Keratinocyte (primary cell): ENCODE measurements at regions not wholly inside any gene's neighbourhood (a gene's known extent, or its start where the extent isn't known, plus 50 kb on each side); places are given as distances from the start of the nearest gene placed in this dataset.

Source experiments
- DNase-seq: peaks from one replicate; pipeline ENCODE4 v3.0.0-alpha.2; 2011; ENCODE audit warnings: low read depth, missing footprints, low spot score
- FAIRE-seq: peaks from 2 replicates; lab custom pipeline; 2011; peaks lifted over from hg19 to GRCh38; lab: Jason Lieb, UNC
- H2AFZ ChIP-seq: 2 replicates; pipeline ENCODE4 v1.6.0; 2012; ENCODE audit warnings: low read length, control low read depth, inconsistent platforms; ENCODE audit not compliant: control insufficient read depth
- H3K27ac ChIP-seq: 2 replicates; pipeline ENCODE4 v1.5.1; 2011; ENCODE audit warnings: low read length; ENCODE audit not compliant: control insufficient read depth, insufficient read depth
- H3K27me3 ChIP-seq: 3 replicates; pipeline ENCODE4 v1.6.0; 2011; ENCODE audit warnings: low read length; ENCODE audit not compliant: control insufficient read depth, insufficient read depth; ENCODE audit errors: extremely low read depth
- H3K36me3 ChIP-seq, 2 experiments: 2 replicates in 1 of 2; 3 replicates in 1 of 2; pipeline ENCODE4 v1.5.1; 2011; ENCODE audit warnings: low read length in 2 of 2, mild to moderate bottlenecking in 1 of 2; ENCODE audit not compliant: control insufficient read depth in 2 of 2, insufficient read depth in 2 of 2; ENCODE audit errors: extremely low read depth in 1 of 2
- H3K4me1 ChIP-seq: 3 replicates; pipeline ENCODE4 v1.5.1; 2011; ENCODE audit warnings: low read length; ENCODE audit not compliant: control insufficient read depth, insufficient read depth; ENCODE audit errors: extremely low read depth
- H3K4me2 ChIP-seq: 3 replicates; pipeline ENCODE4 v1.6.0; 2011; ENCODE audit warnings: low read depth, low read length; ENCODE audit not compliant: control insufficient read depth, insufficient read depth; ENCODE audit errors: extremely low read depth
- H3K4me3 ChIP-seq, 3 experiments: fragments of 200-600 bp in 1 of 3; sonication (generic) in 1 of 3; 2 replicates in 2 of 3; 3 replicates in 1 of 3; pipeline ENCODE4 v1.5.1; 2011 to 2016; ENCODE audit warnings: low read length in 3 of 3, mild to moderate bottlenecking in 3 of 3, control low read depth in 2 of 3, inconsistent platforms in 1 of 3, low read depth in 1 of 3, mixed read lengths in 1 of 3, mixed run types in 1 of 3, moderate library complexity in 1 of 3; ENCODE audit not compliant: control insufficient read depth in 2 of 3, insufficient read depth in 2 of 3; ENCODE audit errors: extremely low read depth in 1 of 3
- H3K79me2 ChIP-seq: 2 replicates; pipeline ENCODE4 v1.6.0; 2012; ENCODE audit warnings: low read length; ENCODE audit not compliant: control insufficient read depth, insufficient read depth
- H3K9ac ChIP-seq: 3 replicates; pipeline ENCODE4 v1.6.0; 2011; ENCODE audit warnings: low read length; ENCODE audit not compliant: control insufficient read depth, insufficient read depth; ENCODE audit errors: extremely low read depth
- H3K9me1 ChIP-seq: 3 replicates; pipeline ENCODE4 v1.6.0; 2011; ENCODE audit warnings: low read length; ENCODE audit not compliant: control insufficient read depth, insufficient read depth; ENCODE audit errors: extremely low read depth
- H3K9me3 ChIP-seq: 2 replicates; pipeline ENCODE4 v1.5.1; 2012; ENCODE audit warnings: low read depth, low read length; ENCODE audit not compliant: control insufficient read depth
- H4K20me1 ChIP-seq: 3 replicates; pipeline ENCODE4 v1.6.0; 2011; ENCODE audit warnings: low read length; ENCODE audit not compliant: control insufficient read depth, insufficient read depth; ENCODE audit errors: extremely low read depth
- CTCF ChIP-seq, 3 experiments: IDR thresholded peaks in 1 of 3; conservative IDR thresholded peaks in 1 of 3; optimal IDR thresholded peaks in 1 of 3; 2 replicates in 2 of 3; 3 replicates in 1 of 3; pipeline versions ENCODE3 to v1.5.1; 2011; ENCODE audit warnings: low read length in 3 of 3, mild to moderate bottlenecking in 3 of 3, moderate library complexity in 2 of 3, control low read depth in 1 of 3, inconsistent platforms in 1 of 3; ENCODE audit not compliant: insufficient read depth in 2 of 3; ENCODE audit errors: extremely low read depth in 1 of 3
- EZH2 ChIP-seq: IDR thresholded peaks from one replicate; pipeline ENCODE4 v1.6.1; 2012; ENCODE audit warnings: inconsistent platforms, mild to moderate bottlenecking, low read length, moderate library complexity
- dilution Hi-C: fragments of 300-500 bp; cut with MboI; formaldehyde crosslinking; loops from one replicate; pipeline ENCODE4 v1.7.0; 2020; ENCODE audit warnings: low sequenced_read_pairs; ENCODE audit not compliant: extremely low pct_ligation_motif_present

- FAIRE-seq (no peak), DNase-seq (no peak)
- dilution Hi-C loops: no loop called here
- H2AFZ ChIP-seq: no peak overlapping the region
- H3K9me3 ChIP-seq: no peaks in the 10 kb centered on the region
- no peaks in the 10 kb centered on the region for H3K27me3 ChIP-seq
- no peak overlapping the region for H3K4me3 ChIP-seq
- no peaks in the 10 kb centered on the region for H3K4me1 ChIP-seq
- H3K9me1 ChIP-seq: no peaks in the 10 kb centered on the region
- H3K4me2 ChIP-seq: no peak overlapping the region
- no peak overlapping the region for H3K9ac ChIP-seq
- no peaks in the 10 kb centered on the region for H4K20me1 ChIP-seq
- H3K79me2 ChIP-seq: no peaks in the 10 kb centered on the region
- H3K36me3 ChIP-seq: no peaks in the 10 kb centered on the region
- TF ChIP-seq CTCF (optimal IDR thresholded peaks at IDR 0.05 in 1 of 3, IDR thresholded peaks at IDR 0.05 in 1 of 3, conservative IDR thresholded peaks at IDR 0.05 in 1 of 3; ENCODE audit: extremely low read depth in 1 of 3, insufficient read depth in 2 of 3, low read length in 3 of 3) (no peak), EZH2 (no peak)
- H3K27ac ChIP-seq: no peak overlapping the region
Observed at GRCh38 chr2:107281637-107282036, 395.7 kb upstream of the ST6GAL2 start.

GRCh38 chr2:107282135-107282534, 396.2 kb upstream of the ST6GAL2 start:
- FAIRE-seq (no peak), DNase-seq (no peak)

GRCh38 chr2:107285621-107286299, 399.8 kb upstream of the ST6GAL2 start:
- H3K4me3 ChIP-seq: no peak overlapping the region
- no peaks in the 10 kb centered on the region for H3K4me1 ChIP-seq
- H3K36me3 ChIP-seq: no peaks in the 10 kb centered on the region
- H2AFZ ChIP-seq: no peak overlapping the region
- H3K79me2 ChIP-seq: no peaks in the 10 kb centered on the region
- no peak for FAIRE-seq
- DNase-seq: no peak
- no peak overlapping the region for H3K4me2 ChIP-seq
- H3K9me1 ChIP-seq: no peaks in the 10 kb centered on the region
- no peak overlapping the region for H3K27ac ChIP-seq
- no peaks in the 10 kb centered on the region for H3K9me3 ChIP-seq
- no peak overlapping the region for H3K9ac ChIP-seq
- H3K27me3 ChIP-seq: no peaks in the 10 kb centered on the region
- no peaks in the 10 kb centered on the region for H4K20me1 ChIP-seq
- TF ChIP-seq CTCF (optimal IDR thresholded peaks at IDR 0.05 in 1 of 3, IDR thresholded peaks at IDR 0.05 in 1 of 3, conservative IDR thresholded peaks at IDR 0.05 in 1 of 3; ENCODE audit: extremely low read depth in 1 of 3, insufficient read depth in 2 of 3, low read length in 3 of 3) (no peak), EZH2 (no peak)
- dilution Hi-C loops: no loop called here

More at GRCh38 chr2:107282135-107282534, 396.2 kb upstream of the ST6GAL2 start:
- Histone ChIP-seq H3K79me2 (no peaks in the 10 kb centered on the region), H3K36me3 (no peaks in the 10 kb centered on the region), H2AFZ (no peak overlapping the region), H3K9ac (no peak overlapping the region), H3K9me1 (no peaks in the 10 kb centered on the region), H3K4me2 (no peak overlapping the region), H4K20me1 (no peaks in the 10 kb centered on the region), H3K9me3 (no peaks in the 10 kb centered on the region), H3K27me3 (no peaks in the 10 kb centered on the region), H3K27ac (no peak overlapping the region), H3K4me1 (no peaks in the 10 kb centered on the region), H3K4me3 (no peak overlapping the region)
- TF ChIP-seq EZH2: no peak
- dilution Hi-C loops: no loop called here
